HCT116 (cell line): ENCODE measurements at regions not wholly inside any gene's neighbourhood (a gene's known extent, or its start where the extent isn't known, plus 50 kb on each side); places are given as distances from the start of the nearest gene placed in this dataset.

Source experiments
- ATAC-seq: fragments of 200-7000 bp; cut with Tn5 transposase; 2 replicates; pipeline ENCODE4 v1.9.1; 2020; ENCODE audit warnings: mild to moderate bottlenecking, moderate library complexity
- BruUV-seq: library from RNA; stranded (reverse); fragments of 400-500 nt; replicated peaks from 2 replicates; lab custom pipeline; 2021; lab: Mats Ljungman, UMichigan
- CTCF ChIA-PET: fragments of 300-600 bp; sonication (Branson Sonifier 250); formaldehyde crosslinking; loops from one replicate; lab custom pipeline; 2021; ENCODE audit warnings: antibody characterized with exemption; lab: Charles Lee
- POLR2A ChIA-PET: fragments of 300-600, 350-600 bp; sonication (Branson Sonifier 250); formaldehyde crosslinking; loops from one replicate; lab custom pipeline; 2021; ENCODE audit warnings: antibody characterized with exemption; lab: Charles Lee
- RAD21 ChIA-PET, 2 experiments: fragments of 300-600 bp; sonication (Branson Sonifier 250); formaldehyde crosslinking; loops; one replicate each; lab custom pipeline; 2023; ENCODE audit warnings: low total read pairs in 2 of 2; ENCODE audit not compliant: uncharacterized antibody in 2 of 2, unreplicated experiment in 2 of 2, low non-redundant PET in 1 of 2; lab: Charles Lee
- DNase-seq: peaks from one replicate; pipeline ENCODE4 v3.0.0-alpha.2; 2010; ENCODE audit warnings: low read depth, low spot score
- H2AFZ ChIP-seq: fragments of 200-600 bp; shearing (Covaris generic), sonication (generic); 2 replicates; pipeline ENCODE4 v1.6.1; 2017; ENCODE audit warnings: low read depth, mixed run types, mixed read lengths, antibody characterized with exemption, low read length; ENCODE audit not compliant: poor library complexity, severe bottlenecking
- H3K27ac ChIP-seq: 2 replicates; pipeline ENCODE4 v1.5.1; 2012; ENCODE audit warnings: low read depth, low read length
- H3K27me3 ChIP-seq: fragments of 200-600 bp; sonication (generic); 2 replicates; pipeline ENCODE4 v1.6.1; 2016; ENCODE audit warnings: mixed run types, low read length, mixed read lengths; ENCODE audit not compliant: insufficient read depth
- H3K36me3 ChIP-seq, 2 experiments: fragments of 200-500 bp in 1 of 2; fragments of 200-600 bp in 1 of 2; sonication (Bioruptor generic) in 1 of 2; sonication (generic) in 1 of 2; 2 replicates each; pipeline versions ENCODE4 v1.5.1 to v1.6.1; 2014 to 2016; ENCODE audit warnings: low read length in 2 of 2, inconsistent platforms in 1 of 2, mixed read lengths in 1 of 2, mixed run types in 1 of 2; ENCODE audit not compliant: insufficient read depth in 2 of 2, control insufficient read depth in 1 of 2
- H3K4me1 ChIP-seq, 2 experiments: fragments of 200-600 bp in 1 of 2; sonication (generic) in 1 of 2; 2 replicates each; pipeline versions ENCODE4 v1.5.1 to v1.6.1; 2012 to 2017; ENCODE audit warnings: low read length in 2 of 2, inconsistent platforms in 1 of 2, mild to moderate bottlenecking in 1 of 2, mixed read lengths in 1 of 2, mixed run types in 1 of 2, moderate library complexity in 1 of 2; ENCODE audit not compliant: insufficient read depth in 2 of 2, control insufficient read depth in 1 of 2
- H3K4me2 ChIP-seq: fragments of 200-600 bp; sonication (generic); 2 replicates; pipeline ENCODE4 v1.6.1; 2017; ENCODE audit warnings: mixed run types, low read length, mixed read lengths
- H3K4me3 ChIP-seq, 2 experiments: fragments of 200-600 bp in 1 of 2; sonication (generic) in 1 of 2; replicated peaks in 1 of 2; 2 replicates each; pipeline ENCODE4 v1.5.1; 2011 to 2016; ENCODE audit warnings: low read length in 2 of 2, control low read depth in 1 of 2, low read depth in 1 of 2, mild to moderate bottlenecking in 1 of 2, mixed read lengths in 1 of 2, mixed run types in 1 of 2
- H3K79me2 ChIP-seq: fragments of 200-600 bp; sonication (generic); 2 replicates; pipeline ENCODE4 v1.6.1; 2017; ENCODE audit warnings: mild to moderate bottlenecking, mixed run types, low read length, moderate library complexity, mixed read lengths; ENCODE audit not compliant: insufficient read depth
- H3K9ac ChIP-seq: fragments of 200-600 bp; sonication (generic); 2 replicates; pipeline ENCODE4 v1.6.1; 2016; ENCODE audit warnings: low read length, mixed read lengths
- H3K9me2 ChIP-seq: fragments of 200-600 bp; sonication (generic), shearing (Covaris generic); 2 replicates; pipeline ENCODE4 v1.6.1; 2017; ENCODE audit warnings: mixed run types, mild to moderate bottlenecking, moderate library complexity; ENCODE audit not compliant: insufficient read depth
- H3K9me3 ChIP-seq, 2 experiments: fragments of 200-500 bp in 1 of 2; fragments of 200-600 bp in 1 of 2; sonication (Bioruptor generic) in 1 of 2; sonication (generic) in 1 of 2; 2 replicates each; pipeline ENCODE4 v1.6.1; 2014 to 2017; ENCODE audit warnings: low read length in 2 of 2, mixed read lengths in 2 of 2, inconsistent platforms in 1 of 2, low read depth in 1 of 2, mild to moderate bottlenecking in 1 of 2, mixed run types in 1 of 2, moderate library complexity in 1 of 2; ENCODE audit not compliant: control insufficient read depth in 1 of 2, insufficient read depth in 1 of 2
- H4K20me1 ChIP-seq: fragments of 200-600 bp; sonication (generic), shearing (Covaris generic); 2 replicates; pipeline ENCODE4 v1.6.1; 2017; ENCODE audit warnings: mixed run types, mild to moderate bottlenecking, moderate library complexity; ENCODE audit not compliant: insufficient read depth
- CBX3 ChIP-seq: IDR thresholded peaks from 2 replicates; pipeline ENCODE4 v1.6.1; 2012; ENCODE audit warnings: low read depth
- CEBPB ChIP-seq: IDR thresholded peaks from 2 replicates; pipeline ENCODE4 v1.6.1; 2012; ENCODE audit warnings: low read depth
- CTCF ChIP-seq, 3 experiments: fragments of 200-600 bp in 1 of 3; sonication (generic) in 1 of 3; IDR thresholded peaks in 2 of 3; conservative IDR thresholded peaks in 1 of 3; 2 replicates each; pipeline ENCODE4 v1.5.1; 2012 to 2017; ENCODE audit warnings: low read depth in 2 of 3, low read length in 2 of 3, antibody characterized with exemption in 1 of 3, borderline replicate concordance in 1 of 3, control low read depth in 1 of 3, mild to moderate bottlenecking in 1 of 3, mixed read lengths in 1 of 3, mixed run types in 1 of 3, moderate library complexity in 1 of 3; ENCODE audit not compliant: insufficient read depth in 1 of 3
- EZH2phosphoT487 ChIP-seq: fragments of 200-600 bp; IDR thresholded peaks from 2 replicates; pipeline ENCODE4 v1.6.1; 2018; ENCODE audit warnings: antibody characterized with exemption, borderline replicate concordance
- FOSL1 ChIP-seq: IDR thresholded peaks from 2 replicates; pipeline ENCODE4 v1.6.1; 2012; ENCODE audit warnings: low read depth
- JUND ChIP-seq: IDR thresholded peaks from 2 replicates; pipeline ENCODE4 v1.6.1; 2012
- MAX ChIP-seq: IDR thresholded peaks from 2 replicates; pipeline ENCODE4 v1.6.1; 2012
- POLR2A ChIP-seq: IDR thresholded peaks from 2 replicates; pipeline ENCODE4 v1.7.0; 2011; ENCODE audit warnings: borderline replicate concordance; ENCODE audit not compliant: insufficient read depth, insufficient read length; ENCODE audit errors: extremely low read depth
- REST ChIP-seq: IDR thresholded peaks from 2 replicates; pipeline ENCODE4 v1.6.1; 2012; ENCODE audit warnings: low read depth
- SIN3A ChIP-seq: IDR thresholded peaks from 2 replicates; pipeline ENCODE4 v1.6.1; 2012; ENCODE audit warnings: low read depth
- SP1 ChIP-seq: IDR thresholded peaks from 2 replicates; pipeline ENCODE4 v1.6.1; 2012; ENCODE audit warnings: low read depth
- SRF ChIP-seq: IDR thresholded peaks from 2 replicates; pipeline ENCODE4 v1.6.1; 2012; ENCODE audit warnings: low read depth
- TCF7L2 ChIP-seq: IDR thresholded peaks from 2 replicates; pipeline ENCODE4 v1.7.0; 2011; ENCODE audit warnings: borderline replicate concordance, inconsistent platforms; ENCODE audit not compliant: insufficient read depth, insufficient read length; ENCODE audit errors: extremely low read depth
- YY1 ChIP-seq: IDR thresholded peaks from 2 replicates; pipeline ENCODE4 v1.6.1; 2011; ENCODE audit warnings: low read length, low read depth, moderate library complexity, mild to moderate bottlenecking; ENCODE audit not compliant: insufficient replicate concordance; ENCODE audit errors: extremely low read depth
- ZBTB33 ChIP-seq: IDR thresholded peaks from 2 replicates; pipeline ENCODE4 v1.6.1; 2011; ENCODE audit warnings: mild to moderate bottlenecking, low read length, moderate library complexity; ENCODE audit not compliant: insufficient replicate concordance; ENCODE audit errors: extremely low read depth
- ZFX ChIP-seq: fragments of 450-650 bp; IDR thresholded peaks from 2 replicates; pipeline ENCODE4 v1.6.1; 2017
- ZNF274 ChIP-seq: fragments of 200-500 bp; sonication (Bioruptor generic); IDR thresholded peaks from 2 replicates; pipeline ENCODE4 v1.6.1; 2014; ENCODE audit warnings: mild to moderate bottlenecking, low read depth, low read length, inconsistent platforms
- intact Hi-C: fragments of 100-400 bp; cut with micrococcal nuclease; formaldehyde crosslinking; loops from 2 replicates; pipeline ENCODE4 v1.10.0; 2022

- no peak for TF ChIP-seq ZFX
- no peak for TF ChIP-seq ZNF274
- no peak for TF ChIP-seq FOSL1
- no peak for TF ChIP-seq CEBPB
- no peak for TF ChIP-seq POLR2A
- TF ChIP-seq JUND: no peak
- TF ChIP-seq SP1: no peak
- no peak for TF ChIP-seq MAX
Observed at GRCh38 chr4:3390288-3390811, 51.4 kb upstream of the HGFAC start (continued).

GRCh38 chr4:3391422-3391821 lies 50.3 kb upstream of the HGFAC start:
- Histone ChIP-seq H3K4me1 (no peaks in the 10 kb centered on the region), H3K27me3 (no peaks in the 10 kb centered on the region), H2AFZ (no peak overlapping the region), H3K79me2 (no peaks in the 10 kb centered on the region), H3K9me2 (no peaks in the 10 kb centered on the region), H3K9me3 (no peaks in the 10 kb centered on the region), H3K4me2 (no peak overlapping the region), H3K9ac (no peak overlapping the region), H4K20me1 (no peaks in the 10 kb centered on the region), H3K36me3 (no peaks in the 10 kb centered on the region), H3K4me3 (no peak overlapping the region), H3K27ac (no peak overlapping the region)
- intact Hi-C loops: no loop called here
- RAD21 ChIA-PET: no interaction called here
- CTCF ChIA-PET: no interaction called here
- POLR2A ChIA-PET: no interaction called here
- no peak for DNase-seq
- no TSS peak for BruUV-seq
- ATAC-seq: no peak
- TF ChIP-seq FOSL1: no peak
- no peak for TF ChIP-seq REST
- no peak for TF ChIP-seq SRF
- TF ChIP-seq TCF7L2: no peak
- no peak for TF ChIP-seq CEBPB
- no peak for TF ChIP-seq CBX3
- no peak for TF ChIP-seq EZH2phosphoT487
- TF ChIP-seq CTCF (IDR thresholded peaks at IDR 0.05 in 2 of 3, conservative IDR thresholded peaks at IDR 0.05 in 1 of 3; ENCODE audit: borderline replicate concordance in 1 of 3, insufficient read depth in 1 of 3, low read depth in 2 of 3, low read length in 2 of 3): no peak
- no peak for TF ChIP-seq YY1
- TF ChIP-seq SIN3A: no peak
- no peak for TF ChIP-seq POLR2A
- TF ChIP-seq ZFX: no peak
- no peak for TF ChIP-seq MAX
- no peak for TF ChIP-seq ZBTB33
